HG03139 (cell line): ENCODE measurements at regions not wholly inside any gene's neighbourhood (a gene's known extent, or its start where the extent isn't known, plus 50 kb on each side); places are given as distances from the start of the nearest gene placed in this dataset.

Experiments used
- ATAC-seq: cut with Tn5 transposase; IDR thresholded peaks from one replicate; pipeline ENCODE4 v1.9.1; 2021; ENCODE audit not compliant: unreplicated experiment

DNA sequence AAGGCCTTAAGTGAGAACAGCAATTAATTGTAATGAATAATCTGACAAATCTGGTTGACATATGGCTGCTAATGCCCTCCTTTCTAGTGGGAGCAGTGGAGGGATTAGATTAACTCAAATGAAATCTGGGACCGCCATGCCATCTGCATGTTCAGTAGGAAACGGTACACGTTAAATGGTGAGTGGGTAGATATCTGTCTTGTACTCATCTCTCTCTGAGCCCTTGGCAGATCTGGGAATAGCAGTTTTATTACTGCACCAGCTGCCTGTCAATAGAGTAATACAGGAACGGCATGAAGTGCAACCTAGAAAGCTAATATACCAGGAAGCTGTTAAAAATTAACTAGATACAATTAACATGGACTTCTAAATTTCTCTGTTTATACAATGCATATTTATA is 258.8 kb downstream of the GPD2 start:
- no peak for ATAC-seq

- ATAC-seq = no peak
These were observed 259.4 kb downstream of the GPD2 start for GRCh38 chr2:156695595-156695994.

DNA sequence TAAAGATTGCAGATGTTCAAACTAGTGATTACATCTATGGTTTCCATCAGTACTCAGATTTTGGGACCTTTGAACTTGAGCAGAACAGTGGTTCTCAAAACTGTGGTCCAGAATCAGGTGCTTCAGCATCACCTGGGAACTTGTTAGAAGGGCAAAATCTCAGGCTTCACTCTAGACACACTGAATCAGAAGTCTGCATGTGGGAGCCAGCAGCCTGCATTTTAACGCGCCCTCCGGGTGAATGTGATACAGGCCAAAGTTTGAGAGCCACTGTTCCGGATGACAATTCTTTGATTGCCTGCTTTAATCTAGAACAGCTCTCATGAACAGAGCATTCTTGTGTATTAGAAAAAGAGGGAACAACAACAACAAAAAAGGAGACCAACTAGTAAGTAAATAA is 261.7 kb downstream of the GPD2 start:
- ATAC-seq = no peak

GRCh38 chr2:156700681-156701080 is 264.5 kb downstream of the GPD2 start:
- ATAC-seq = no peak

DNA sequence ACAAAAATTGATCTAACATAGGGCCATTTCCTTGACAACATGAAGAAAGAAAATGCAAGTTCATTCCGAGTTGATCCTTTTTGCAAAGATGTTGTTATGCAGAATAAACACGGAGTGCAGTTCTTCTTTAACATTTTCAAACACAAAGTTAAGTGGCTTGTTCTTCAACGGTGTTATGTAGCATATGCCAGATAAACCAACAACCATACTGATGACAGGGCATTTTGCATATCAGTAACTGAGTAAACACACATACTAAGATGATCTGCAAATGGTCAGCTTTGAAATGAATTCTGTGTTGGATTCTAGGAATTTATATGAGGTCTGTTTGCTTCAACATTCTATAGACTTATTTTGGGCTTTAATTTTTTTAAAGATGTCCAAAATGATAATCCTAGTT is 266.4 kb downstream of the GPD2 start:
- ATAC-seq = no peak

- no peak for ATAC-seq
These were observed 267.5 kb downstream of the GPD2 start for GRCh38 chr2:156703642-156704041.

DNA sequence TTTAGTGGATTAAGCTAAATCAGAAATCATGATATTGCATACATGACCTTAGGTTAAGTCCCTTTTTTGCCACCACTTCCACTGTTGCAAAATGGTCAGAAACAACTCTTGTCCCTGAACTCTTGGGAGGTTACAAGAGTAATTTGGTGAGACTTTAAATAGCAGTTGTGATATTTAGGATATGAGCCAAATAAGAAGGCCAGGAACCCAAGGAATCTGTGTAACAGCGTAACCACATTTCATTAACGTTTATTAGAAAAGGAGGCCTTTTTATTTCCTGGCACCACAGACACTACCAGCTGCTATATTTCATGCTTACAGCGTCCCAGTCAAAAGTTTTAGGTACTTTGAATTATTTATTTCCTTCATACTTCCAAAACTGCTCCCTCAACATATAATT is 268.0 kb downstream of the GPD2 start:
- ATAC-seq = no peak

GRCh38 chr2:156704617-156705016 is 268.4 kb downstream of the GPD2 start:
- no peak for ATAC-seq

- ATAC-seq = no peak
These were observed 270.4 kb downstream of the GPD2 start for GRCh38 chr2:156706576-156706975.

DNA sequence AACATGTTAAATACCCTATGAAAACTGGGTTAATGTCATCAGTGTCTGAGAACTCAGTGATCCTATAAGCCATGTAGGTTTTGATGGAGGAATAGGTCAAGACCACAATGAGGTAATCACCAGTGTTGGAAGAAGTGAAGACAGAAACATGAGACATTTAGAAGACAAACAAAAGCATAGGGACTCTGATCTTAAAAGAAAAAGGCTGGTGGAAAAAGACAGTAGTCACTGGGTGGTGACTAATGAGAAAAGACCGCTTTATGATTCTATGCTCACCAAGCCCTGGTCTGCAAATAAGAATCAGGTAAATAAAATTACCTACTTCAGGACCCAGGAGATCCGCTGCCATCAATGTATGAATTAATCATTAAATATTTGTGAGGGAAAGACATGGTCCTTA is 271.9 kb downstream of the GPD2 start:
- ATAC-seq = no peak

DNA sequence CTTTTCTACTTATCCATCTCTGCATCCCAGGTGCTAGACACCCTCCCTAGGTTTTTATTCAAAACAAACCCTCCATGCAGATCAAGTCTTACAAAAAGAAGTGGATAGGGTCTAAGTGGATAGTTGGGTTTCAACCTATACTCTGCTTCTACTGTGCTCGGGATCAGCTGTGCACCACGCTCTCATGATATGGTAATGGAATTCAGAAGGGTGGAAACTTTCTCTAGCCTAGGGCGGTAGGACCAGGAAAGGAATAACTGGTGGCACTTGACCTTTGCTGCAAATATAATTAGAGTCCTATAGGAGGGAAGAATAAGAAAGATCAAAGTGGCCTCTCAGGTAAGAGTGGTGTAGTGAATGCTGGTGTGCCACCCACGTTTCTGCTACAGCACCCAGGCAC is 272.9 kb downstream of the GPD2 start:
- no peak for ATAC-seq

- no peak for ATAC-seq
These were observed 282.9 kb downstream of the GPD2 start for GRCh38 chr2:156719036-156719435.

GRCh38 chr2:156727867-156728266 is 291.7 kb downstream of the GPD2 start:
- no peak for ATAC-seq

- ATAC-seq = no peak
These were observed 292.1 kb downstream of the GPD2 start for GRCh38 chr2:156728328-156728727.

- ATAC-seq = no peak
These were observed 295.3 kb downstream of the GPD2 start for GRCh38 chr2:156731506-156731905.

GRCh38 chr2:156736950-156737349 is 300.8 kb downstream of the GPD2 start:
- no peak for ATAC-seq

DNA sequence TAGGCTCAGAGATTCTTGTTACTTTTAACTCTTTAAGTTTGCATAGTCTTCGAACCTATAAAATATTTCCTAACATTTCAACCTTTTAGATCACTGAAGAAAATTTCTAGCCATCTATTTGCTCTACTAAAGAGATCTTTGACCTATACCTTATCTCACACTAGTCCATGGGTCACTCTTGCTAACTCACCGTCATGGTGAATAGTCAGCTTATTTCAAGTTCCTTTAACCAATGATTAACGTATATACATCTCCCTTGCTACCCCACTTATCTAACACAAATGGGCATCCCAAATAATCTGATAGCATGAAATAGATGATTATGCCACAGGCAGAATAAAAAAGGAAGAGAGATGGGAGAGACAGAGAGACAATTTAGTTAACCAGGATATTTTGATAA is 303.1 kb downstream of the GPD2 start:
- ATAC-seq = no peak

- no peak for ATAC-seq
These were observed 309.4 kb downstream of the GPD2 start for GRCh38 chr2:156745619-156746018.

DNA sequence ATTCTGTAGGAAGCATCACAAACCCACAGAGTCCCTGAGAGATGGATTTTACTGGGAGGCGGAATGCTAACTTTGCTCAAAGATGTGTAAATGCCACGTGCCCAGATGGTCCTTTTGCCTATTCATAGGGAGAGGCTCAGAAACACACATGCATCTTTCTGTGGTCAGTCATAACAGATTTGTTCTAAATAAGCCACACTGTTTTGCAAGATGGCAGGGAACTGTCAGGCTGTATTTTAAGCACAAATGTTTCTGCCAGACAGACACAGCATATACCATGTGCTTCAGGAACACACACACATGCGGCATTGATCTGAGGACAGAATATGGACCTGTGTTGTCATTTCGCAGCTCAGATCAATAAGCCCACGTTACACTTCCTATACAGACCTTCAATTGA is 312.0 kb downstream of the GPD2 start:
- ATAC-seq = no peak

GRCh38 chr2:156752042-156752441 is 315.9 kb downstream of the GPD2 start:
- no peak for ATAC-seq

GRCh38 chr2:156753766-156754165 is 317.6 kb downstream of the GPD2 start:
- ATAC-seq = no peak

DNA sequence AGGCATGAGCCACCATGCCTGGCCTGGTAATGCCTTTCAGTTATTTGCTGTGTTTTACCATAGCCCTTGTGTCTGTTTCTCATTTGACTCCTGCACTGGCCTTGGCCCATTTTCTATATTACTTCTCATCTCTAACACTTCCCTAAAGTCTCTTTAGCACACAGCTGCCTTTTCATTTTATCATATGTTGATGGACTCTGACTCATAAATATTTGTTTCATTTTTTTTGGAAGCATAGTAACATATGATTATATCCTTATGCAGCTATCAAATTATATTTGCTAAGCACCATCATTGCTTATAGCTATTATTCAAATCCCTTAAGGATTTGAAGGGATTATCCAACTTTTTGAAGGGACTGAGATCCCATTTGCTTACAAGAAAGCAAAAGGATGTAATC is 320.3 kb downstream of the GPD2 start:
- no peak for ATAC-seq

GRCh38 chr2:156763174-156763573 is 327.0 kb downstream of the GPD2 start:
- no peak for ATAC-seq

DNA sequence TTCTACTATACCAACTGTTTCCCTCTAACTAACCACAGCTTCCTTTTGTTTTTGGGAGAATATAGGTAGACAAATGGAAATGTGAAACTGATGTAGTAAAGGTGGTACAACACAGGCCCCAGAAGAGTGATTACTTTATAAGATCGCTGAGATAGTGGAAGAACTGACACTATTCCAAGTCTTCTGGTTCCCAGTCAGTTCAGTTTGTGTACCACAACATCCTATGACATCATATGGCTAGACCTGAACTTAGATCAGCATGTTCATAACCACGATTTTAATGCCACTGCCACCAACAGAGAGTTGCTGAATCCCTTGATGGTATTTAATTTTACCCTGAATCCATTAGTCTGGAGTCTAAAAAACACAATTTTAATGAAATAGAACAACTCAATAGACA is 328.9 kb downstream of the GPD2 start:
- no peak for ATAC-seq
